ENCODE measurements at regions not wholly inside any gene's neighbourhood (a gene's known extent, or its start where the extent isn't known, plus 50 kb on each side); places are given as distances from the start of the nearest gene placed in this dataset.
"Not testable (repeated sequence)": the region's sequence is repeated elsewhere in the genome, so short reads cannot be mapped to it uniquely, and the experiment has no call there.

DNA sequence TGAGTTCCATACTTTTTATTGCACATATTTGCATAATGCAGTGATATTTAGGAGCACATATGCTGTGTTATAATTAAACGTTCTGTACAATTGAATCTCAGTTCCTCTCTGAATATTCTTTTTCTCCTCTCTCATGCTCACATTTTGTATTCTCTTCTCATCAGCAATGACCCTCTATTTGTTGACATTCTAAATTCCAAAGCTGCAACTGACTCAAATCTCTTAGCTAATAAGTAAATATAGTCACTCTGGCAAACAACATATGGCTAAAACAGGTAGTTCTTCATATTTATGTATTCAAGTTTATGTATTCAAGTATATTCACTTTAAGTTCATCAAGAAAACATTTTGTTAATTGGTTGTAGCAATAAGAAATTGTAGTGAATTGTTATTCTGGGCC is 907.4 kb upstream of the VRK2 start:
- DNase-seq (ENCODE audit: low read depth in 1 of 2, low spot score in 1 of 2) = no peak

DNA sequence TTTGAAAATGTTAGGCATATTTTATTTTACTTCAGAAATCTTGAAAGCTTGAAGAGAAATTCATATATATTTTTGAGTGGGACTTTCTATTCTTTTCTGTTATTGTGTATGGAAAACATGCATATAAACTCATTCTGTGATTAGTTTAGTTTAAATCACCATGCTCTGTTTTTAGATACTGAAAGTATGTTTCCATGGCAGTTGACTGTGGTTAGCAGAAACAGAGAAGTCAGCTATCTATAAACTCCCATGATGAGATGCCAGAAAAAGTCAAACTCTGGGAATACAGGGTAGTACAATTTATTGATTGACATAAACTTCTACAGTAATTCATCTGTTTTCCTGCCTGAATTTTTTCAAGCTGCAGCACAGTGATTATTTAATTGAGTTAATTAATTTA is 905.3 kb upstream of the VRK2 start:
- DNase-seq (ENCODE audit: low read depth in 1 of 2, low spot score in 1 of 2) = no peak

DNA sequence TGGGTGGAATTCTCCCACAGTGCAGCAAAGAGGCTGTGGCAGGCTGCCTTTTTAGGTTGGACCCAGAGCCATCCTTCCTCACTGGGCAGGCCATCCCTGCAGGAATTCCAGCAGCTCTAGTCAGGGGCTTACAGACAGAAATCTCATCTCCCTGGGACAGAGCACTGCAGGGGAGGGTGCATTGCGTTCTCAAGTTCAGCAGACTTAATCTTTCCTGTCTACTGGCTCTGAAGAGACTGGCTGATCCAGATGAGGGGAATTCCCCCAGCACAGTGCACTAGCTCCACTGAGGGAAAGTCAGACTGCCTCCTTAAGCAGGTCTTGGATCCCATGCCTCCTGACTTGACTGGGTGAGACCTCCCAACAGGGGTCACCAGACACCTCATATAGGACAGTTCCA is 899.7 kb upstream of the VRK2 start:
- DNase-seq (ENCODE audit: low read depth in 1 of 2, low spot score in 1 of 2) = no peak

DNA sequence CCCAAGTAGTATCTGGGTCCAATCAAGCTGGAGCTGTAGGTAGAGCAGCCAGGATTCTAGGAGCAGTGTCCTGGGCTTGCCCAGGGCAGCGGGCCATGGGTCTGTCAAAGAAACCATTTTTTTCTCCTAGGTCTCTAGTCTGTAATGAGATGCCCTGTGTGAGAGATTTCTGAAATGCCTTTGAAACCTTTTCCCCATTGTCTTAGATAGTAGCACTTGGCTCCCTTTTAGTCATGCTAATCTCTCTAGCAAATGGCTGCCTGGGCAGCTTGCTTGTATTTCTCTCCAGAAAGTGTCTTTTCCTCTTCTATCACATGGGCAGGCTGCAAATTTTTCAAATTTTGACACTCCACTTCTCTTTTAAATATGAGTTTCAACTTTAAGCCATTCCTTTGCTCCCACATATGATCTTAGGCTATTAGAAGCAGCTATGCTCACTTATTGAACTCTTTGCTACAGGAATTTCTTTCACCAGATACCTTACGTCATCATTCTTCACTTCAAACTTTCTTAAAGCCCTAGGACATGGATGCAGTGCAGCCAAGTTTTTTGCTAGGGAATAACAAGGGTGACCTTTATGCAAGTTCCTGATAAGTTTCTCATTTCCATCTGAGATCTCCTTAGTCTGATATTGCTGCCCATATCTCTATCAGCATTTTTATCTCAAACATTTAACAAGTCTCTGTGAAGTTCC is 890.2 kb upstream of the VRK2 start:
- DNase-seq (ENCODE audit: low read depth in 1 of 2, low spot score in 1 of 2) = no peak

DNA sequence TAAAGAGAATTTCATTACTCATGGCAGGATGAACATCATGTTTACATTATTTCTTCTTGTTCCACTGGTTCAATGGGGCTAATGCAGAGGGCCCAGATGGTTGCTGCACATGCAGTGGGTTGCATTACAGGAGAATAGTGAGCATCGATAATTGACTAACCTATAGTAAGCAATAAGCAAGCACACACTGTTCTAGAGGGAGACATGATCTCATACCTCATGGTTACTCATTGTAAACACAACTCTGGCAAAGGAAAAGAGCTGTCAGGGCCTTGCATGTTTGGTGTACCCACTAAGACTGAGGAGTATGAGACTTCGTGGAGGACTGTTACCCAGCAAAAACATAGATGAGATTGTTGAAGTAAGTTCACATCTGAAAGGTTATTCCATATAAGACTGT is 885.6 kb upstream of the VRK2 start:
- no peak for DNase-seq (ENCODE audit: low read depth in 1 of 2, low spot score in 1 of 2)

DNA sequence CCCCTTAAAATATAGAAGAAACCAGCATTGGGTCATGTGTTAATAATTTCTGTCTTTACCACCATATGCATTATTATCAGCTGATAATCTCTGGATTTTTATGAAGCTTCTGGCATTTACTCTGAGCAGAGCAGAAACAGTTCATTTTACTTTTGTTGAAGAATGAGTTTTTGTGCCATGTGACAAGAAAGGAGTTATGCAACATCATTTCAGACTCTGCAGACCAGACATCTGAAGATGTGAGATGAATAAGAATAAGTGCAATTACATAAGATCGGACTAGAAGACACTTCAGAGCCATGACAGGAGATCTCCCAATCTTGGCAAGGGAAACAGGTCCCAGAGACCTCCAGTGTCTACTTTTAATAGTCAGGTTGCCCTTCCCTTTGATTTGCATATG is 869.4 kb upstream of the VRK2 start:
- no peak for DNase-seq (ENCODE audit: low read depth in 1 of 2, low spot score in 1 of 2)

DNA sequence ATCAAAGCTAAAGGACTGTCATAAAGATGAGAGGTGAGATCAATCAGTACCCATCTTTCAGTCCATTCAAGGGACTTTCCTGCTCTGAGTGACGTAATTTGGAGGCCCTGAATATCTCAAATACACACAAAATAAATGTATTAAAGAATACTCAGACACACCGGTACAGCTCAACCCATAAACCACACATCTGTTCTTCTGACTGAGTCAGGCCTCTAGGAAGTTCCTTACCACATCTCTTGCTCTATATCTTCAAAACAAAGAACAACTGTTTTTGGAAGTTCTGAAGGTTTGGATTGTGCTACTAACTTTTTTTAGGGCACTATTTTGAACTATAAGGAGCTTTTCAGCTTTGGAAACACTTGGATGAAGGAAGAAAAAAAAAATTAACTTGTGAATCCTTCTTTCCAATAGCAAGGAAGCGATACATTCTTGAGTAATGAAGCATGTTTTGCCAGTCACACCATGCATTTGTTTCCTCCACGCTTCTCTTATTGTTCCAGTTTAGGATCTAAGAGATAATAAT is 866.5 kb upstream of the VRK2 start:
- no peak for DNase-seq (ENCODE audit: low read depth in 1 of 2, low spot score in 1 of 2)

DNA sequence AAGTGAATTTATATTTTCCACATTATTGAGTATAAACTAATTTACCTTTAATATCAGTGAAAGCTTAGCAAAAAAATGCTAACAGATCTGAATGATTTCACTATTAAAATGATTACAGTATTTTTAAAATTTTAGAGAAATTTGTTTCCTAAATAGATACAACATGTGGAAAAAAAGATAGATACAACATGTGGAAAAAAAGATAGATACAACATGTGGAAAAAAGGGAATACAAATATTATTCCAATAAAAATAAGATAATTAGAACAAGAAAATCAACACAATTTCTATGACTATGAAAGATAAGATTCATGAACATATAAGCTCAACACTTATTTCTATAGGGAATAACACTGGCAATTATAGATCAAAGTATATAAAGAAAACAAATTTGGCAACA is 865.9 kb upstream of the VRK2 start:
- no peak for DNase-seq (ENCODE audit: low read depth in 1 of 2, low spot score in 1 of 2)

DNA sequence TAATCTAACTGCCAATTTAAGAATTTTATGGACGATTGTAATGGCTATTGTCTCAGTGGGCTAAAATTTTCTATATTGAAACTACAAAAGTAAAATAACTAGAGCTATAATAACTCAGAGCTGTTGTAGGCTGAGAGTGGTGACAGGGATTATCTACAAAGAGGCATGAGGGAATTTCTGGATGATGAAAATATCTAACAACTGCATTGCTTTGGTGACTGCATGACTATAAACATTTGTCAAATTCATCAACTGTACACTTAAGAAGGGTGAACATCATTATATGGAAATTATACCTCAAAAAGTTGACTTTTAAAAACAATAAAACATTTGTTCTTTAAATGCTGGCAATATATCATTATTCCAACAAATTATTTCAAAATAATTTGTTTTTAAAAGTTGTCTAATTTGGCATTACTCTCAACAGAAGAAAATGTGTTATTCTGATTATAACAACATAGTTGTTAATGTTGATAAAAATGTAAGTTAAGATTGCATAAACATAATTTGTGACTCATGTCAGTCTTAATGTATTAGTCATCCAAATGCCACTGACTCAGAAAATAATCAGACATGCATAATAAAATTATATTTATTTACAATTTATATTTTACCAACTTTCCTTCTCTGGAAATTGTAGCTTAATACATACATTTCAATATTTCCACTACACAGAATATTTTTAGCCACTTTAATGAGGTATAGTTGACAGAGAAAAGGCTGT is 865.1 kb upstream of the VRK2 start:
- DNase-seq (ENCODE audit: low read depth in 1 of 2, low spot score in 1 of 2) = no peak

DNA sequence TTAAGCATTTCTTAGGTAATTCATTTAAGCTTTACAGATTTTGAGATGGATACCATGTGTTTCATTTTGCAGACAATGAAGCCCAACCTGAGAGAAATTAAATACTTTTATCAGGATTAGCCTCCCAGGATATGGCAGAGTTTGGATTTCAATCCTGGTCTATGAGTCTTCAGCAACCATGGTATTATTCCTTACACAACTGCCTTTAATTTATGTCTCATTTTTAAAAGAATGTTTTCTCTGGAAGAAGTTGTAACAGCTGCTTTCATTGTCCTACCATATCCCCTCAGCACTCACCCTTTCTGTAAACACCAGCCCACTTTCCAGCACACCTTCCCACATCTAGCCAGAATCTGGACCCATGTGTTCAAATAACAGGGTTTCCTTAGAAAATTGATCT is 863.7 kb upstream of the VRK2 start:
- DNase-seq (ENCODE audit: low read depth in 1 of 2, low spot score in 1 of 2) = no peak

DNA sequence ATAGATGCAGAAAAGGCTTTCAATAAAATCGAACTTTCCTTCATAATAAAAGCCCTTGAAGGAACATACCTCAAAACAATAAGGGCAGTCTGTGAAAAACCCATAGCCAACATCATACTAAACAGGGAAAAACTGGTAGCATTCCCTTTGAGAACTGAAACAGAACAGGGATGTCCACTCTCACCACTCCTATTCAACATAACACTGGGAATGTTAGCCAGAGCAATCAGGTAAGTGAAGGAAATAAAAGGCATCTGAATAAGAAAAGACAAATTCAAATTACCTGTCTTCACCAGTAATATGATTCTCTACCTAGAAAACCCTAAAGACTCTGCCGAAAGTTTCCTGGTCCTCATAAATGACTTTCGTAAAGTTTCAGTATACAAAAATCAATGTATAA is 861.0 kb upstream of the VRK2 start:
- DNase-seq (ENCODE audit: low read depth in 1 of 2, low spot score in 1 of 2) = no peak

DNA sequence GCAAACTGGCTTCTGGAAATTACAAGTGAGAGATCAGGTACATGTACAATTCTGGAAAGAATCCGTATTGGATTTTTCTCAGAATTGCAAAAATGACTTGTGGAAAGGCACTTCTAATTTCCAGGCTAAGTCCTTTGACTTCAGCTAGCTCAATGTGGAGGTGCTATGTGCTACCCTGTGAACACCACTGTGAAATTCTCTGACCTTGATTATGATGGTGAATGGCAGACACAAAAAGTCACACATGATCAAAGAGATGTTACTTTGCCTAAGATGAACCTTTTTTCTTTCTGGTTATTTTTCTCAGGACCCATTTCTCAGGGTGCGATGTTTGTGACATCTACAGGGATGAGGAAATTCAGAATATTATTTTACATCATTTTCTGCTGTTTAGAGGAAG is 856.6 kb upstream of the VRK2 start:
- no peak for DNase-seq (ENCODE audit: low read depth in 1 of 2, low spot score in 1 of 2)

DNA sequence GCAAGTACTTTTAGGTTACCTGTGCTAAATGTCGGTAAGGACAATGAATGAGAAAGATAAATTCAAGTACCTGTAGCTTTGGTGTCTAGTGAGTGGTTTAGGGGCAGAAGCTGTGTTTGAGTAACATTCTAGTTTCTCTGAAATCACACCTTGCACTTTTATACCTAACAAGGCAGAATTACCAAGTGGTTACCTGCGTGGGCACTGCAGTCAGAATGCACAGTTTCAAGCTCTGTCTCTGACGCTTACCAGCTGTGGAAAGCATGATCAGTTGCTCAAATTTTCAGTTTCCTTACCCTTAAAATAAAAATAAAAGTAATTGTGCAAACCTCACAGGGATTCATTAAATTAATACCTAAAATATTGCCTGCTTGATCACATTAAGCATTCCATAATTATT is 846.9 kb upstream of the VRK2 start:
- DNase-seq (ENCODE audit: low read depth in 1 of 2, low spot score in 1 of 2) = no peak

DNA sequence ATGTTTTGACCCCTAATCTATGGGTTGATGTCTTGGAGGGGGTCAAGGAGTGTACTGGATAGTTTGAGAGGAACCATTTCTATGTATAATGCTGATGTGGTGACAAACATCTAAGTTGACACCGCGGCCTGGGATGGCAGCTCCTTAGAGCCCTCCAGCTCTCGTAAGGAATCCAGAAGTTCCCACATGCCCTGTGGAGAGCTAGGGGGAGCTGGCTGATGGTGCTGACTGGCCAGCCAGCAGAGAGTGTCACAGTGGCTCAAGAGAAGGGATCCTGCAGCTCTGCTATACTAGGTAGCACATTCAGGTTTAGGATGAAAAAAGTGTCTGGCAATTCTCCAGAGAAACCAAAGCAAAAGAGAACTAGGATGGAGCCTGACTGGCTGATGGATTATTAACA is 842.2 kb upstream of the VRK2 start:
- no peak for DNase-seq (ENCODE audit: low read depth in 1 of 2, low spot score in 1 of 2)

DNA sequence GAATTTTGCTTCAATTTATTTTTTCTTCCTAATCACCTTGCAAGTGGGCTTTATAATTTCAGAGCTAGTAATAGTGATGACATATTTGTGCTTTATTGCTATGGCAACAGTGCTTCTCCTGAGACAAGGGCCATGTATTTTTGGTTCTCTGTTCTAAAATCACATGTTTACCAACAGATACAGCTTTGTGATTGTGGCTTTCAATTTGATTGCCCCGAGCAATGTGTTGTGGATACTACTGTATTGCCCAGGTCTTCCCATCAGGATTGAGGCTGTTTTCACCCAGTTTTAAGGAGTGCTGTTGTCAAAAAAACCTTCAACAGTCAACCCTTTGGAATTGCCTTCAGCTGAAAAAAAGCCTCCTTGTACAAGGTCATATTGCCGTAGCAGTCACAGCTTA is 841.4 kb upstream of the VRK2 start:
- DNase-seq (ENCODE audit: low read depth in 1 of 2, low spot score in 1 of 2) = no peak

DNA sequence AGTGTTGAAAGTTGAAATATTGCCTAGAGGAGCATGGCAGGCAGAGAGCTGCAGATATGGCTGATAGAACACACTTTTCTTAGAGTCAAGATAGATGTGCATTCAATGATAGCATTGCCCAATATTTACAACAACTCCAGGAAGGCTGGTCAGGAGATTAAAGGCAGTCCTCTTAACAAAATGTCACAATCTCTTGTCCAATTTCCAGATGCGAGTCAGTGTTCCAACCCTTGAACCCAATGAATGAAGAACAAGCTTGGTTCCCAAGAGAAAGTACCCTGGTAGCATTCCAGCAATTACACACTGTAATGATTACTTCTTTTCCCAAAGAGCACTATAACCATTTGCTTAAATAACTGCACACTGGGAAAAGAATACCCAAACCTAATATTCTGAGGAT is 839.4 kb upstream of the VRK2 start:
- DNase-seq (ENCODE audit: low read depth in 1 of 2, low spot score in 1 of 2) = no peak

DNA sequence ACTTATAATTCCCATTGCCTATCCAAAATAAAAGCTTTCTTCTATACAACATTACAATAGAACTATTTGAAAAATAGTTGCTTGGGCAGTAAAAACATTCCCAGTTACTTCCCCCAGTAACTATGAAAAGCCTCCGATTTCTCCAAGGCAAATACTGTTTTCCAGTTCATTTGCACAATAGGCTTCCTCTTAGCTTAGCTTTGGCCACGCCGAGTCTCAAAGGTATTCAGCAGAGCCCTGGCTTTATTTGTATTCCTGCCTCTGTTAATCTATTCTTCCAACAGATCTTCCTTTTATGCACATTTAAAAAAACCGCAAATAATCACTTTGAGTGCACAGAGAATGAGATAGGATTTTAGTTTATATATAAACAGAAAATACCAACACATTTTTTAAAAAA is 836.8 kb upstream of the VRK2 start:
- no peak for DNase-seq (ENCODE audit: low read depth in 1 of 2, low spot score in 1 of 2)

DNA sequence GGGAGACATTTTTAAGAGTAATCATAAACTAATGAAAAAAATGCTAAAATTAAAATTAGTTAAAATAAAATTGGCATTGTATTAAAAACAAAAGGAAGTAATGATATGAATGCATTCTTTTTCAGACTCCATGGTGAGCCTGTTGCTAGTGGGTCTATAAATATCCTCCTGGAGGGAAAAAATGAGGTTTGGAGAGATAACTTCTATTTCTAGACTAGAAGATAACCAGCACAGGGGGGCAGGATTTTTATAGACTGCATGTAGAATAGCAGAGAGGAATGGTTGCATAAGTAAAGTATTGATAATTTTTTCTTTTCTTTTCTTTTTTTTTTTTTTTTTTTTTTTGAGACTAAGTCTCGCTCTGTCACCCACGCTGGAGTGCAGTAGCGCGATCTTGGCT is 835.8 kb upstream of the VRK2 start:
- no peak for DNase-seq (ENCODE audit: low read depth in 1 of 2, low spot score in 1 of 2)

DNA sequence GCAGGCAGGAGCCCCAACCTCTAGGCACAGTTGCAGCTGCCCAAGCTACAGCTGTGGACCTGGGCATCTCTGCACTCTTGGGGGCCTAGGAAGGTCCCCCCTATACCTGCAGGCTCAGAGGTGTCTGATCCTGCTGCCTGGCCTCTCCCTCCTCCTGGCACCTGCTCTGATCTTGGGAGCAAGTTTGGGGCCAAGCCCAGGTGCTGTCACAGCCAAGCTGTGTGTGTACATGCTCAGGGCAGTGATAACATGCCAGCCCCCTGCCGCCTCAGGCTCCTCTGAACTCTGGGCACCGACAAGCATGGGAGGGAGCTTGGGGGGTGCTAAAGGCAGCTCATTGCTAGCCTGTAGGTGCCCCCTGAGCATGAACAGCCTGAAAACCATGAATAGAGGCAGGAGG is 829.6 kb upstream of the VRK2 start:
- no peak for DNase-seq (ENCODE audit: low read depth in 1 of 2, low spot score in 1 of 2)

DNA sequence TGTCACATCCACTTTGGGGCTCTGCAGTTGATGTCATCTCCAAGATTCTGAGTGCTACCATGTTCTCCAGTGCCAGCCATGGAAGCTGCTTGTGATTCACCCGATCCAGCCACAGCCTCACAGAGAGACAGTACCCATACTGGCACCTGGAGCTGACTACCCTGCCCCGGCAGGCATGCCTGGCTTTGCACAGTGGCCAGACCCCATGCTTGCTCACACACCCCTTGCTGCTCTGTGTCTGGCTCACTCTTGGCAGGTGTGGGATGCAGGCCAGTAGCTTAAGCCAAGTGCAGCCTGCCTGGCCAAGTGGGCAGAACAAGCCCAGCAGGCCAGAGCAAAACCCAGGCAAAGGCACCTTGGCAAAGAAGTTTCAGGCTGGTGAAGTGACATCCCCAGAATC is 828.4 kb upstream of the VRK2 start:
- DNase-seq (ENCODE audit: low read depth in 1 of 2, low spot score in 1 of 2) = no peak

DNA sequence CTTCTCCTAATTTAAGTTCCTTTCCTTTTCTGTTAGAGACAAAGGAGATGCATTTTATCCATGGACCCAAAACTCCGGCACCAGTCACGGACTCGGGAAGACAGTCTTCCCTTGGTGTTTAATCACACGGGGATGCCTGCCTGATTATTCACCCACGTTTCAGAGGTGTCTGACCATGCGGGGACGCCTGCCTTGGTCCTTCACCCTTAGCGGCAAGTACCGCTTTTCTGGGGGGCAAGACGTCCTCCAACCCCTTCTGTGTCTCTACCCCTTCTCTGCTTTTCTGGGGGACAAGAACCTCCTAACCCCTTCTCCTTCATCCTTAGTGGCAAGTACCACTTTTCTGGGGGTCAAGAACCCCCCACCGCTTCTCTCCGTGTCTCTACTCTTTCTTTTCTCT is 816.9 kb upstream of the VRK2 start:
- not testable (repeated sequence) for DNase-seq (ENCODE audit: low read depth in 1 of 2, low spot score in 1 of 2)

DNA sequence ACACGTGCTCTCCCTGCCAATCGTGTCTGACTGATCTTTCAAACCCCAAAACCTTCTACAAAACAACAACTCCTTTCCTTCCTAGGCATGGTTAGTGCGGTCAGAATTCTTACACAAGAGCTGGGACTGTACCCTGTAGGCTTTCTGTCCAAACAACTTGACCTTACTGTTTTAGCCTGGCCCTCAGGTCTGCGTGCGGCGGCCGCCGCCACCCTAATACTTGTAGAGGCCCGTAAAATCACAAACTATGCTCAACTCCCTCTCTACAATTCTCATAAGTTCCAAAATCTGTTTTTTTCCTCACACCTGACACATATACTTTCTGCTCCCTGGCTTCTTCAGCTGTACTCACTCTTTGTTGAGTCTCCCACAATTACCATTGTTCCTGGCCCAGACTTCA is 814.3 kb upstream of the VRK2 start:
- not testable (repeated sequence) for DNase-seq (ENCODE audit: low read depth in 1 of 2, low spot score in 1 of 2)

DNA sequence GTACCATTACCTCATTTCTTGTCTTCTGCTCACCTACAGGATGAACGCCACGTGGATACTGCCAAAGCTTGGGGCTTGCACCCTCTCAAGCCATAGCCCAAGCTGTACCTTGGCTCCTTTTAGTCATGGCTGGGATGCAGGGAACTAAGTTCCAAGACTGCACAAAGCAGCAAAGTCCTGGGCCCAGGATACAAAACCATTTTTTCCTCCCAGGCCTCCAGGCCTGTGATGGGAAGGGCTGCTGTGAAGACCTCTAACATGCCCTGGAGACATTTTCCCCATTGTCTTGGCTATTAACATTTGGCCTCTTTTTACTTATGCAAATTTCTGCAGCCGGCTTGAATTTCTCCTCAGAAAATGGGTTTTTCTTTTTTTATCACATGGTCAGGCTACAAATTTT is 795.1 kb upstream of the VRK2 start:
- DNase-seq (ENCODE audit: low read depth in 1 of 2, low spot score in 1 of 2) = not testable (repeated sequence)

Data from activated CD4-positive, alpha-beta T cell treated with anti-CD3 and anti-CD28 coated beads, Interleukin-2, amount 50 U/mL, for 24 hours (primary cell).